MM.1S (cell line): ENCODE measurements at regions not wholly inside any gene's neighbourhood (a gene's known extent, or its start where the extent isn't known, plus 50 kb on each side); places are given as distances from the start of the nearest gene placed in this dataset.

ENCODE experiments used
- DNase-seq: peaks from one replicate; pipeline ENCODE4 v3.0.0-alpha.2; 2015
- H2AFZ ChIP-seq: fragments of 300-600 bp; sonication (generic); 2 replicates; pipeline ENCODE4 v1.6.0; 2016; ENCODE audit warnings: antibody characterized with exemption, low read length
- H3F3A ChIP-seq: fragments of 300-600 bp; sonication (generic); 2 replicates; pipeline ENCODE4 v1.6.1; 2016; ENCODE audit warnings: mild to moderate bottlenecking, antibody characterized with exemption, low read length, moderate library complexity, mixed read lengths; ENCODE audit not compliant: insufficient read depth
- H3K27ac ChIP-seq: fragments of 300-600 bp; sonication (generic); 2 replicates; pipeline ENCODE4 v1.5.1; 2016; ENCODE audit warnings: mild to moderate bottlenecking, low read length
- H3K27me3 ChIP-seq: fragments of 300-600 bp; sonication (generic); replicated peaks from 2 replicates; pipeline ENCODE4 v1.6.0; 2016; ENCODE audit warnings: low read length; ENCODE audit not compliant: insufficient read depth
- H3K36me3 ChIP-seq: fragments of 300-600 bp; sonication (generic); replicated peaks from 2 replicates; pipeline ENCODE4 v1.6.1; 2016; ENCODE audit warnings: mild to moderate bottlenecking, low read length, mixed read lengths; ENCODE audit not compliant: insufficient read depth
- H3K4me1 ChIP-seq: fragments of 300-600 bp; sonication (generic); 2 replicates; pipeline ENCODE4 v1.6.1; 2016; ENCODE audit warnings: low read length, mixed read lengths
- H3K4me2 ChIP-seq: fragments of 300-600 bp; sonication (generic); 2 replicates; pipeline ENCODE4 v1.6.0; 2016; ENCODE audit warnings: low read depth, low read length
- H3K4me3 ChIP-seq: fragments of 300-600 bp; sonication (generic); 2 replicates; pipeline ENCODE4 v1.5.1; 2016; ENCODE audit warnings: low read length, mixed read lengths
- H3K79me2 ChIP-seq: fragments of 300-600 bp; sonication (generic); 2 replicates; pipeline ENCODE4 v1.6.1; 2016; ENCODE audit warnings: mixed run types, low read length, mixed read lengths
- H3K9ac ChIP-seq: fragments of 300-600 bp; sonication (generic); 2 replicates; pipeline ENCODE4 v1.6.1; 2016; ENCODE audit warnings: low read length, mixed read lengths
- H3K9me2 ChIP-seq: fragments of 300-600 bp; sonication (generic); replicated peaks from 2 replicates; pipeline ENCODE4 v1.6.1; 2016; ENCODE audit warnings: mild to moderate bottlenecking, low read length, mixed read lengths; ENCODE audit not compliant: insufficient read depth
- H3K9me3 ChIP-seq: fragments of 300-600 bp; sonication (generic); replicated peaks from 2 replicates; pipeline ENCODE4 v1.6.1; 2016; ENCODE audit warnings: mild to moderate bottlenecking, low read length, mixed read lengths; ENCODE audit not compliant: insufficient read depth
- H4K20me1 ChIP-seq: fragments of 300-600 bp; sonication (generic); 2 replicates; pipeline ENCODE4 v1.6.1; 2016; ENCODE audit warnings: mild to moderate bottlenecking, low read length, moderate library complexity, mixed read lengths; ENCODE audit not compliant: insufficient read depth
- EZH2 ChIP-seq: fragments of 300-600 bp; sonication (generic); optimal IDR thresholded peaks from 2 replicates; pipeline ENCODE3; 2017; ENCODE audit warnings: low read depth, mild to moderate bottlenecking, antibody characterized with exemption, low read length, mixed read lengths
- EZH2phosphoT487 ChIP-seq: fragments of 300-600 bp; sonication (generic); IDR thresholded peaks from 2 replicates; pipeline ENCODE4 v1.6.1; 2018; ENCODE audit warnings: antibody characterized with exemption, low read length
- TF ChIP-seq, protein P1 (sequence below): fragments of 300-600 bp; sonication (generic); IDR thresholded peaks from 2 replicates; pipeline ENCODE4 v1.5.1; 2016; ENCODE audit warnings: antibody characterized with exemption, low read length, mixed read lengths

- Histone ChIP-seq H3F3A (no peaks in the 10 kb centered on the region), H3K79me2 (no peaks in the 10 kb centered on the region), H3K4me2 (no peak overlapping the region), H3K27me3 (no peaks in the 10 kb centered on the region), H4K20me1 (no peaks in the 10 kb centered on the region), H3K27ac (no peak overlapping the region), H3K4me1 (no peaks in the 10 kb centered on the region), H3K36me3 (no peaks in the 10 kb centered on the region), H3K4me3 (no peak overlapping the region), H2AFZ (no peak overlapping the region), H3K9me2 (no peaks in the 10 kb centered on the region), H3K9me3 (no peaks in the 10 kb centered on the region), H3K9ac (no peak overlapping the region)
- TF ChIP-seq EZH2 (no peak), EZH2phosphoT487 (no peak)
- TF ChIP-seq, protein P1, sequence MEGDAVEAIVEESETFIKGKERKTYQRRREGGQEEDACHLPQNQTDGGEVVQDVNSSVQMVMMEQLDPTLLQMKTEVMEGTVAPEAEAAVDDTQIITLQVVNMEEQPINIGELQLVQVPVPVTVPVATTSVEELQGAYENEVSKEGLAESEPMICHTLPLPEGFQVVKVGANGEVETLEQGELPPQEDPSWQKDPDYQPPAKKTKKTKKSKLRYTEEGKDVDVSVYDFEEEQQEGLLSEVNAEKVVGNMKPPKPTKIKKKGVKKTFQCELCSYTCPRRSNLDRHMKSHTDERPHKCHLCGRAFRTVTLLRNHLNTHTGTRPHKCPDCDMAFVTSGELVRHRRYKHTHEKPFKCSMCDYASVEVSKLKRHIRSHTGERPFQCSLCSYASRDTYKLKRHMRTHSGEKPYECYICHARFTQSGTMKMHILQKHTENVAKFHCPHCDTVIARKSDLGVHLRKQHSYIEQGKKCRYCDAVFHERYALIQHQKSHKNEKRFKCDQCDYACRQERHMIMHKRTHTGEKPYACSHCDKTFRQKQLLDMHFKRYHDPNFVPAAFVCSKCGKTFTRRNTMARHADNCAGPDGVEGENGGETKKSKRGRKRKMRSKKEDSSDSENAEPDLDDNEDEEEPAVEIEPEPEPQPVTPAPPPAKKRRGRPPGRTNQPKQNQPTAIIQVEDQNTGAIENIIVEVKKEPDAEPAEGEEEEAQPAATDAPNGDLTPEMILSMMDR = no peak
- no peak for DNase-seq
Measured at GRCh38 chr5:86095092-86095491, 522.6 kb upstream of the COX7C start.

DNA sequence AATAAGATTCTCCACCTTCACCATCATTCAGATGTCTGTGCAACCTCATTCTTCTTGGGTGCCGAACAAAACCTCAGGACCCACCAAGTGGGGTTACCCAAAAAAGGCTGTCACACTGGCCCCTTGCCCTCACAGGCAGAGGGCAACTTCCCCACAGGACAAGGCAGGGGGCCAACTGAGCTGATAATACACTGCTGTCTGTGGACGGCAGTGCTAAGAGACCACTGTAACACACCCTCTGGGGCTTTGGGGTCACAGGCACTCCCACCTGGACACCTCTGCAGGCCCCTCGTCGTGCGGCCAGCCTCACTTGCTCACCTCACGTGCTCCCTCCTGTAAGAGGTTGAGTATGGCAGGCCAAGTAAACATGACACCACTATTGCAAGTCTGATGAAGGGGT, 515.8 kb upstream of the COX7C start:
- no peak overlapping the region for H3K4me2 ChIP-seq
- H3F3A ChIP-seq = no peaks in the 10 kb centered on the region
- no peak for DNase-seq
- TF ChIP-seq, protein P1 = no peak
- TF ChIP-seq EZH2phosphoT487 (no peak), EZH2 (no peak)
- no peaks in the 10 kb centered on the region for H3K79me2 ChIP-seq
- H3K9me2 ChIP-seq = no peaks in the 10 kb centered on the region
- H3K4me1 ChIP-seq = no peaks in the 10 kb centered on the region
- H3K9me3 ChIP-seq = no peaks in the 10 kb centered on the region
- H2AFZ ChIP-seq = no peak overlapping the region
- no peak overlapping the region for H3K9ac ChIP-seq
- no peaks in the 10 kb centered on the region for H3K27me3 ChIP-seq
- H3K36me3 ChIP-seq = no peaks in the 10 kb centered on the region
- no peak overlapping the region for H3K4me3 ChIP-seq
- H4K20me1 ChIP-seq = no peaks in the 10 kb centered on the region
- H3K27ac ChIP-seq = no peak overlapping the region

DNA sequence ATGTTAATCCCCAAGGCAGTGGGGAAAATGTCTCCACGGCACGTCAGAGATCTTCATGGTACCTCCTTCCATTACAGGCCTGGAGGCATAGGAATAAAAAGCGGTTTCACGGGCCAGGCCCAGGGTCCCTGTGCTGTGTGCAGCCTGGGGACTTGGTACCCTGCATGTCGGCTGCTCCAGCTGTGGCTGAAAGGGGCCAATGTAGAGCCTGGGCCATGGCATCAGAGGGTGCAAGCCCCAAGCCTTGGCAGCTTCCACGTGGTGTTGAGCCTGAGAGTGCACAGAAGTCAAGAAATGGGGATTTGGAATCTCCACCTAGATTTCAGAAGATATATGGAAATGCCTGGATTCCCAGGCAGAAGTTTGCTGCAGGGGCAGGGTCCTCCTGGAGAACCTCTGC, 508.9 kb upstream of the COX7C start:
- Histone ChIP-seq H4K20me1 (no peaks in the 10 kb centered on the region), H3K4me2 (no peak overlapping the region), H3K4me1 (no peaks in the 10 kb centered on the region), H3K4me3 (no peak overlapping the region), H3K27ac (no peak overlapping the region), H3K9me2 (no peaks in the 10 kb centered on the region), H2AFZ (no peak overlapping the region), H3F3A (no peaks in the 10 kb centered on the region), H3K79me2 (no peaks in the 10 kb centered on the region), H3K27me3 (no peaks in the 10 kb centered on the region), H3K9me3 (no peaks in the 10 kb centered on the region), H3K9ac (no peak overlapping the region), H3K36me3 (no peaks in the 10 kb centered on the region)
- DNase-seq = no peak
- TF ChIP-seq, protein P1 = no peak
- no peak for TF ChIP-seq EZH2phosphoT487
- no peak for TF ChIP-seq EZH2
